Tibial artery (tissue), 4 donors: ENCODE measurements at regions not wholly inside any gene's neighbourhood (a gene's known extent, or its start where the extent isn't known, plus 50 kb on each side); places are given as distances from the start of the nearest gene placed in this dataset.

ENCODE experiments used
- DNase-seq, 2 donors: peaks; one replicate each; pipeline ENCODE4 v3.0.0-alpha.2; 2019
- H3K27ac ChIP-seq, 2 donors: fragments of 200-600 bp; sonication (generic) in 1 of 2; 1 replicate in 1 of 2; 2 replicates in 1 of 2; pipeline ENCODE4 v1.5.1; 2018 to 2019; ENCODE audit warnings: mild to moderate bottlenecking in 1 of 2
- H3K27me3 ChIP-seq, 2 donors: fragments of 200-600 bp; sonication (generic) in 1 of 2; one replicate each; pipeline versions ENCODE4 v1.5.1 to v1.6.0; 2016 to 2019
- H3K36me3 ChIP-seq, 3 donors: fragments of 200-600 bp; sonication (generic) in 2 of 3; one replicate each; pipeline ENCODE4 v1.5.1; 2016 to 2019; ENCODE audit warnings: mild to moderate bottlenecking in 2 of 3
- H3K4me1 ChIP-seq, 4 donors: fragments of 200-600 bp; sonication (generic) in 2 of 4; 1 replicate in 3 of 4; 2 replicates in 1 of 4; pipeline ENCODE4 v1.5.1; 2016 to 2019
- H3K4me3 ChIP-seq, 2 donors: fragments of 200-600 bp; sonication (generic) in 1 of 2; 1 replicate in 1 of 2; 2 replicates in 1 of 2; pipeline ENCODE4 v1.5.1; 2018 to 2019; ENCODE audit warnings: mild to moderate bottlenecking in 2 of 2
- H3K9me3 ChIP-seq, 3 donors: fragments of 200-600 bp; sonication (generic) in 1 of 3; one replicate each; pipeline ENCODE4 v1.5.1; 2016 to 2019
- intact Hi-C: fragments of 100-400 bp; cut with DNase I; formaldehyde crosslinking; loops from one replicate; pipeline ENCODE4 v1.15.0; 2023; ENCODE audit warnings: low total_unique reads
- TF ChIP-seq, protein P1 (sequence below), 2 experiments: fragments of 200-600 bp in 1 of 2; fragments of 450-650 bp in 1 of 2; IDR thresholded peaks; one replicate each; pipeline ENCODE4 v1.5.1; 2017 to 2019; ENCODE audit warnings: antibody characterized with exemption in 2 of 2, mild to moderate bottlenecking in 1 of 2, moderate library complexity in 1 of 2

DNA sequence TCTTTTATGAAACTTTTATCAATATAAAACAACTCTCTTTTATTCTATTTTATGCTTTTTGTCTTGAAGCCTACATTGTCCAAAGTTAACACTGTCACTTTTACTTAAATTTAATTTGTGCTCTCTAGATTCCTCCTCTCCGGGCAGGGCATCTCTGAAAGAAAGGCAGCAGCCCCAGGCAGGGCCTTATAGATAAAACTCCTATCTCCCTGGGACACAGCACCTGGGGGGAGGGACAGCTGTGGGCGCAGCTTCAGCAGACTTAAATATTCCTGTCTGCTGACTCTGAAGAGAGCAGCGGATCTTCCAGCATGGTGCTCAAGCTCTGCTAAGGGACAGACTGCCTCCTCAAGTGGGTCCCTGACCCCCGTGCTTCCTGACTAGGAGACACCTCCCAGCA, 447.7 kb upstream of the FANCL start:
- intact Hi-C loops: no loop called here
- DNase-seq: no peak

DNA sequence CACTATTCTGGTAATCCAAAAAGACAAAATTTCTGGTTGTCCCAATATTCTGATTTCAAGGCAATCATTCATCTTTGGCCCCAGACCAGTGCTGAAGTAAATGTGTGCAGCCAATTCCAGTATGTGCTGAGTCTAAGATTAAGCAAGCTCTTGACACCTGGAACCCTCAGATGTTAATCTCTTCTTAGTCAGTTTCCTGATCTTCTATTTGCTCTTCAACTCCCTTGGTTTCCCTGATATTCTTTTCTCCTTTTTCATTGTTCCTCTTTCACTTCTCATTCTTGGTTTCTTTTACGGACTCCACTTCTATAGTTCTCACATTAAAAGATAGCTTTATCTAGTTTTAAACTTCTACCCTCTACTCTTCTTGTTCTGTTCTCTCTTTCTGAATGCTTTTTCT, 445.7 kb upstream of the FANCL start:
- no peaks in the 10 kb centered on the region for H3K9me3 ChIP-seq

More for the DNA sequence above, 447.7 kb upstream of the FANCL start:
- Histone ChIP-seq H3K36me3 (no peaks in the 10 kb centered on the region), H3K4me3 (no peak overlapping the region), H3K27me3 (no peaks in the 10 kb centered on the region), H3K9me3 (no peaks in the 10 kb centered on the region), H3K4me1 (no peaks in the 10 kb centered on the region), H3K27ac (no peak overlapping the region)
- TF ChIP-seq, protein P1, sequence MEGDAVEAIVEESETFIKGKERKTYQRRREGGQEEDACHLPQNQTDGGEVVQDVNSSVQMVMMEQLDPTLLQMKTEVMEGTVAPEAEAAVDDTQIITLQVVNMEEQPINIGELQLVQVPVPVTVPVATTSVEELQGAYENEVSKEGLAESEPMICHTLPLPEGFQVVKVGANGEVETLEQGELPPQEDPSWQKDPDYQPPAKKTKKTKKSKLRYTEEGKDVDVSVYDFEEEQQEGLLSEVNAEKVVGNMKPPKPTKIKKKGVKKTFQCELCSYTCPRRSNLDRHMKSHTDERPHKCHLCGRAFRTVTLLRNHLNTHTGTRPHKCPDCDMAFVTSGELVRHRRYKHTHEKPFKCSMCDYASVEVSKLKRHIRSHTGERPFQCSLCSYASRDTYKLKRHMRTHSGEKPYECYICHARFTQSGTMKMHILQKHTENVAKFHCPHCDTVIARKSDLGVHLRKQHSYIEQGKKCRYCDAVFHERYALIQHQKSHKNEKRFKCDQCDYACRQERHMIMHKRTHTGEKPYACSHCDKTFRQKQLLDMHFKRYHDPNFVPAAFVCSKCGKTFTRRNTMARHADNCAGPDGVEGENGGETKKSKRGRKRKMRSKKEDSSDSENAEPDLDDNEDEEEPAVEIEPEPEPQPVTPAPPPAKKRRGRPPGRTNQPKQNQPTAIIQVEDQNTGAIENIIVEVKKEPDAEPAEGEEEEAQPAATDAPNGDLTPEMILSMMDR (IDR thresholded peaks at IDR 0.05): no peak

DNA sequence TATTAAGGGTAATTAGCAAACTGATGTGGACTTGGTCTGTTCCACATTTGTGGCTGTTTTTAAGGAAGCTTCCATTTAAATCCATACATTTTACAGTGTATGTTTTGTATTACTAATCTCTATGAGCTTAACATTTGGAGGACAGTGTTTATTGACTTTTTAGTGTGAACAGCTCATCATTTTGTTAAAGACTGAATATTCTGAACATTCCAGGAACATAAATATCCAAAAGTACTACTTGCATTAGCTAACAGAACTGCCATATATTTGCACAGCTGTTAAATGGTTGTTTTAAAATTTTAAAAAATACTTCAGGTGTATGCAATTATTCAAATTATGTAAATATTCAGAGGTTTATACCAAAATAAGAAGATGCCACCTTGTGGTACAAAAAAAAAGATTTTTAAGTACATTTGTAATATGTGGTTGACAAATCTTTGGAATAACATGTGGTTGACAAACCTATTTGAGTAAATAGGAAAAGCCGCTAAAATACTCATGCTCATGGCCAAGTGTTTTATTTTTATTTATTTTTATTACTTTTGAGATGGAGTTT, 439.7 kb upstream of the FANCL start:
- TF ChIP-seq, protein P1 (IDR thresholded peaks at IDR 0.05): no peak
- intact Hi-C loops: no loop called here

More for the DNA sequence above, 445.7 kb upstream of the FANCL start:
- H3K36me3 ChIP-seq: no peaks in the 10 kb centered on the region
- no peak overlapping the region for H3K4me3 ChIP-seq
- no peaks in the 10 kb centered on the region for H3K27me3 ChIP-seq
- H3K27ac ChIP-seq: no peak overlapping the region
- H3K4me1 ChIP-seq: no peaks in the 10 kb centered on the region
- DNase-seq: no peak
- intact Hi-C loops: no loop called here
- TF ChIP-seq, protein P1 (IDR thresholded peaks at IDR 0.05): no peak

DNA sequence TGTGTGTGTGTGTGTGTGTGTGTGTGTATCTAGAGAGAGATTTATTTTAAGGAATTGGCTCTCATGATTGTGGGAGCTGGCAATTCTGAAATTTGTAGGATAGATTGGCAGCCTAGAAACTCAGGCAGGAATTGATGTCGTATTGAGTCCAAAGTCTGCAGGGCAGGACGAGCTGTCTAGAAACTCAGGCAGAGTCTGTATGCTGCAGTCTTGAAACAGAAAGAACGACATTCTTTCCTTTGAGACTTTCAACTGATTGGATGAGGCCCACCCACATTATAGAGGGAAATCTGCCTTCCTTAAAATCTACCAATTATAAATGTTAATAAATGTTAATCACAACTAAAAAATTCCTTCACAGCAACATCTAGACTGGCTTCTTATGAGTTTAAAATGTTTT, 436.6 kb upstream of the FANCL start:
- intact Hi-C loops: no loop called here
- H3K27ac ChIP-seq: no peak overlapping the region
- no peaks in the 10 kb centered on the region for H3K9me3 ChIP-seq
- no peaks in the 10 kb centered on the region for H3K27me3 ChIP-seq
- no peaks in the 10 kb centered on the region for H3K4me1 ChIP-seq
- no peak overlapping the region for H3K4me3 ChIP-seq
- no peaks in the 10 kb centered on the region for H3K36me3 ChIP-seq
- no peak for DNase-seq
- TF ChIP-seq, protein P1 (IDR thresholded peaks at IDR 0.05): no peak

More for the DNA sequence above, 439.7 kb upstream of the FANCL start:
- H3K27ac ChIP-seq: no peak overlapping the region
- no peak for DNase-seq
- no peaks in the 10 kb centered on the region for H3K27me3 ChIP-seq
- H3K4me1 ChIP-seq: no peaks in the 10 kb centered on the region
- no peaks in the 10 kb centered on the region for H3K9me3 ChIP-seq
- no peaks in the 10 kb centered on the region for H3K36me3 ChIP-seq
- H3K4me3 ChIP-seq: no peak overlapping the region

DNA sequence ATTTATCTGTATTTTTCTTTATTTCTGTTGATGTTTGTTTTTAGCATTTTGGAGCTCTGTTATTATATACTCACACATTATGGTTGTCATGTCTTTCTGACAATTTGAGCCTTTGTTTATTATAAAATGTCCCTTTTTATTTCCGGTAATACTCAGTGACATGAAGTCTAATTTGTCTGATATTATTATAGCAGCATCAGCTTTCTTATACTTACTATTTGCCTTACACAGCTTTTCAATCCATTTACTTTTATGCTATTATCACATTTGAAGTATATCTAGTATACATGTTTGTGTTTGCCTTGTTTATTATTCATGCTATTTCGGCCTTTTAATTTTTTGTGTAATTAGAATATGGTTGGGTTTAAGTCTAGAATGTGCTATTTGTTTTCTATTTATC, 430.6 kb upstream of the FANCL start:
- Histone ChIP-seq H3K36me3 (no peaks in the 10 kb centered on the region), H3K4me1 (no peaks in the 10 kb centered on the region), H3K9me3 (no peaks in the 10 kb centered on the region), H3K27me3 (no peaks in the 10 kb centered on the region), H3K27ac (no peak overlapping the region), H3K4me3 (no peak overlapping the region)
- no peak for DNase-seq
- TF ChIP-seq, protein P1 (IDR thresholded peaks at IDR 0.05): no peak
- intact Hi-C loops: no loop called here

DNA sequence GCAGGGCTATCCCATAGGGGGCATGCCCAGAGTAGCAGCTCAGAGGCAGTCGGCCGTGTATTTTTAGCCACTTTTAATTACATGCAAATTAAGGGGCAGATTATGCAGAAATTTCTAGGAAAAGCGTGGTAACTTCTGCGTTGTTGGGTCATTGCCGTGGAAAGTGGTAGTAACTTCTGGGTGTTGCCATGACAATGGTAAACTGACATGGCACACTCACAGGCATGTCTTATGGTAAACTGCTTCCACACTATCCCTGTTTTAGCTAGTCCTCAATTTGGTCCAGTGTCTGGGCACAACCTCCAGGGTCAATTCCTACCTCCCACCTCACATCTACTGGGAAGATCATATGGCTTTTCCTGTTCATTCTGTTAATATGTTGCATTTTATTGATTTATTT, 428.9 kb upstream of the FANCL start:
- H3K27ac ChIP-seq: no peak overlapping the region
- no peak for DNase-seq
- no peaks in the 10 kb centered on the region for H3K36me3 ChIP-seq
- TF ChIP-seq, protein P1 (IDR thresholded peaks at IDR 0.05): no peak
- intact Hi-C loops: no loop called here
- no peaks in the 10 kb centered on the region for H3K9me3 ChIP-seq
- no peak overlapping the region for H3K4me3 ChIP-seq
- H3K4me1 ChIP-seq: no peaks in the 10 kb centered on the region
- no peaks in the 10 kb centered on the region for H3K27me3 ChIP-seq
